ENCODE measurements at regions not wholly inside any gene's neighbourhood (a gene's known extent, or its start where the extent isn't known, plus 50 kb on each side); places are given as distances from the start of the nearest gene placed in this dataset.
"Not testable (repeated sequence)": the region's sequence is repeated elsewhere in the genome, so short reads cannot be mapped to it uniquely, and the experiment has no call there.

- not testable (repeated sequence) for DNase-seq
These were observed 195.0 kb upstream of the PIK3R1 start for GRCh38 chr5:68020461-68020969.

DNA sequence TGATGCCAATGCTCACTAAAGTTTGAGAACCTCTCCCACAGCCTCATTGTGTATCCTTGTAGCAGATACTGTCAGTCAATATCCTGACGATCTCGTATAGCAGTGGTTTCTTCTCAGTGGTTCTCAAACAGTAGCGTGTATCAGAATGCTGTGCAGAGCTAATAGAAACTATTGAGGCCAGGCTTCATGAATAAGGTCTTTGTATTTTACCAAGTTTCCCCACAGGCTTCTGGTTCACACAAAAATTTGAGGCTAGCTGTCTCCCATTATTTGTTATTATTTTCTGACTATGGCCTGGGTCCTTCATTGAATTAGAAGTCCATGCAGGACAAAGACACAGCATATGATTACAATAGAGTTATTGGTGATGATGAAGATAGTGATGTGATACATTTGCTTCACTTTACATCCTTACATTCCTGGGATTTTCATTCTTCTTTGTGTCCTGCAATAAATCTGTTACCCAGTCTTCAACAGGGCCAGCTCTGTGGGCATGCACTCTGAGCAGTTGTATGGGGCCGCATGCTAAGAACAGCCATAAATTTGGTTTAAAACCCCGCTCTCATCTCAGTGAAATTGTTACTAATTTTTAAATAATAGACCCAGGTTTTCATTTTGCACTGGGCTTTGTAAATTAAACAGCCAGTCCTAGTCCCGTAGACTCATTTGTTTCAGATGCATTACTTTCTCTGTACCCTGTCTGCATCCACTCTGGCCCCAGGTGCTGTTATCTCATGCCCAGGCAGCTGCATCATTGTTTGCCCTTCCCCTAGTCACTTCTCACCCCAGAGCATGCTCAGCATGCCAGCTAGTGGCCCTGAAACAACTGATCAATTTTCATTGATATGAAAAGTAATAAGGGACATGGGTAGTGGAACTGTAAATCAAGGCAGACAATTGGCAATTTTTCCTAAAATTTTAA lies 199.9 kb upstream of the PIK3R1 start:
- DNase-seq, result no peak

GRCh38 chr5:68012831-68013230 lies 202.7 kb upstream of the PIK3R1 start:
- DNase-seq, result no peak

- DNase-seq, result no peak
These were observed 203.1 kb upstream of the PIK3R1 start for GRCh38 chr5:68012429-68012828.

DNA sequence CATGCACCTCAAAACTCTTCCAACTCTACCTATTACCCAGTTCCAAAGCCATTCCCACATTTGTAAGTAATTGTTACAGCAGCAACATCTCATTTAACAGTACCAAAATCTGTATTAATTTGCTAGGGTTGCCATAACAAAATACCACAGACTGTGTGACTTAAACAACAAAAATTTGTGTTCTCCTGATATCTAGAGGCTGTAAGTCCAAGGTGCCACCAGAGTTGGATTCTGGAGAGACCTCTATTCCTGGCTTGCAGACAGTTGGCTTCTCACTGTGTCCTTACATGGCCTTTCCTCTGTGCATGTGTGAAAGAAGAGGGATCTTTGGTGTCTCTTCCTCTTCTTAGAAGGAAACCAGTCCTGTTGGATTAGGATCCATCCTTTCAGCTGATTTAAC lies 203.8 kb upstream of the PIK3R1 start:
- DNase-seq, result no peak

GRCh38 chr5:68011259-68011760 lies 204.2 kb upstream of the PIK3R1 start:
- DNase-seq, result no peak

DNA sequence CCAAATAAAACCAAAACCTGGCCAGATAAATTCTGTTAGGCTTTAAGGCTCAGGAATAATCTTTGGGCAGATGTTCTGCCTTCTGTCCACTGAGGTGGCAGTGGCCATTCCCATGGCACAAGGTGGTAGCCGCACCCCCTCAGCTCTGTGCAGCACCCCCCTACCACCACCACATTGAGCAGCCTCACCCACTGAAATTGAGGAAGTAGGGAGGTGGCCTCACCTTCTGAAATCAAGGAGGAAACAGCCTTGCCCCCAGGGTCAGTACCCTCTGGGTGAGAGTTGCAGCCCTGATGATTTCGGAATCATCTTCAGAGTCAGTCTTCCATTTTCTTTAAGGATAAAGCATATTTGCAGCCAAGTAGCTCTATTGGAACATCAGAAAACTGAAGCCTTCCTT lies 204.8 kb upstream of the PIK3R1 start:
- DNase-seq, result no peak

DNA sequence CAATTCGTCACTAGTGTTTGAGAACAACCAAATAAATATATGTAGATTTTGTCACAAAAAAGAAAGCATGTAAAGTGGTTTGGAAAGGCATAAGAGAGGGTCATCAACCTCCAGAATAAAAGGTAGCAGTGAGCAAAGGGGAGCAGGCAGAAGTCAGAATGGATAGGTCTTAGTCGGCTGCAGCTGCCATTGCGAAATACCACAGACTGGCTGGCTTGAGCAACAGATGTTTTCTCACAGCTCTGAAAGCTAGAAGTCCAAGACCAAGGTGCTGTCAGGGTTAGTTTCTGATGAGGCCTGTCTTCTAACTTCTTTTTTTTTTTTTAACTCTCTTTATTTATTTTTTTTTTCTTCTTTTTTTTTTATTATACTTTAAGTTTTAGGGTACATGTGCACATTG lies 208.1 kb upstream of the PIK3R1 start:
- peak; percentile 56 to 78 for DNase-seq

DNA sequence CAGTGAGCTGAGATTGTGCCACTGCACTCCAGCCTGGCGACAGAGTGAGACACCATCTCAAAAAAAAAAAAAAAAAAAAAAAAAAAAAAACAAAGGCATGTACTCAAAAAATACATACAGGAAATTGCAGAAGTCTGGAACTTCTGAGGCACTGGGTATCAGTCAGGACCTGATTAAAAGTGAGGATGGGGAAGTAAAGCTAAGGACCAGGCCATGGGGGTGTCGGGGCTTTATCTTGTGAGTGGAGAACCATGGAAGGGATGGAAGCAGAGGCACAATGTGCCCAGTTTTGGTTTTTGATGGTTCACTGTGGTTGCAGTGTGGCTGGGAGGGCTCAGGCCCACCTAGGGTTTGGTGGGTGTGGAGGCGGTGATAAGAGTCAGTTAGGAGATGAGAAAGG lies 212.7 kb upstream of the PIK3R1 start:
- peak; percentile 68 to 78 for DNase-seq

- DNase-seq, result no peak
These were observed 214.8 kb upstream of the PIK3R1 start for GRCh38 chr5:68000805-68001204.

DNA sequence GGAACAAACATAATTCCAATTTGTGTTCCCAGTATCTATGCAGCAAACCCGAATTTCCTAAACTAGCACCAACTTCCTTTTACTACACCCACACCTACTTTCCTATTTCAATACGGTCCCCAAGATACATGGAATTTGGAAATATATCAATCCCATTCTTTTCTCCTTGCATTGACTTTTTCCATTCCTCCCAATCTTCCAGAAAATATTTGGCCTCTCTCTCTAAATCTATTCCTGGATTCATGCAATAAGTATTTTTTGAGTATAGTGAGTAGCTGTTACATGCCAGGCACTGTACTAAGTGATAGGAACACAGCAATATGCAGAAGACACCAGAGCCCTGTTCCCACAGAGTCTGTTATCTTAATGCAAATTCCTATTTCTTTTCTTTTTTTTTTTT lies 216.2 kb upstream of the PIK3R1 start:
- no peak for DNase-seq

DNA sequence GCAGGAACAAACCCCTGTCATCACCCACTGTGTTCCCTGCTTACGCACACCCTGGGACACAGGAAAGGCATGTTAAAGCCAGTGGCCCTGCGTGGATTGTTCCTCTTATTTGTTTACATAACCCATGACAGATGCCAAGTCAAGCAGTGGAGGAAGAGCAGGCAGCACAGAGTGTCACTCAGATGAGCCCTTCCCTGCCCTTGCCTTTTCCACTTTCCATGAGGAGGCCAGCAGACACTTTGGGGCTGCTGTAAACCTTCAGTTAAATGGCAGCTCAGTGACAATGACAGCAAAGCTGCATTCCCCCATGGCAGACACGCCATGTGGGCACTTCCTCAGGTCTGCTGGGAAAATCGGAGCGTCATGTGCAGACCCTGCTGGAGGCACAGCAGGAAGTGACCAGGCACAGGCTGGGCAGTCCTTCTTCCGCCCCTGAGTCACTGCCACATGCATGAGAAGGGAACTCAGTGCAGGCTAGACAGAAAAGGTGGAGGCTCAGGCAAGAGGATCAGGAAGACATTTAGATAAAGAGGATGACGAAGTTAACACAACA lies 216.8 kb upstream of the PIK3R1 start:
- peak; percentile 87 to 91 for DNase-seq

DNA sequence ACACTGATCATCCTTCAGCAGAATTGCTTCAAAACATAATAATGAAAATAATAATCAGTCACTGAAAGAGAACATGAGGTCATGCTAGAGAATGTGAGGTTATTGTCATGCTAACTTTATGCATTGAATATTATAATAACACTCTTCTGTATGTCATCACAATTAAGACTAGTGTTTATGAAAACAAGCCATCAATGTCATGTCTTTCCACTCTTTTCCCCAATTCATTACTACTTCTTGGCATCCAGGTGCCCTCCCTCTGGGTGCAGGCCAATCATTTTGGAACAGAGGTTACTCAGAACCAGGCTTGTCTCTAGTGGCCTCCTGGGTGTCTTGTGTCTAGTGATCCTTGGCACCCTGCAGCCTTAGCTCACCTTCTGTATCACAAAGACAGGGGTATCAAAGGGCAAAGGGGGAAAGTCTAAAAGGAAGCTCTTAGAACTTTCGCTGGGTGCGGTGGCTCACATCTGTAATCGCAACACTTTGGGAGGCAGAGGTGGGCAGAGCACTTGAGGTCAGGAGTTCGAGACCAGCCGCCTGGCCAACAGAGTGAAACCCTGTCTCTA lies 217.6 kb upstream of the PIK3R1 start:
- DNase-seq, result no peak

DNA sequence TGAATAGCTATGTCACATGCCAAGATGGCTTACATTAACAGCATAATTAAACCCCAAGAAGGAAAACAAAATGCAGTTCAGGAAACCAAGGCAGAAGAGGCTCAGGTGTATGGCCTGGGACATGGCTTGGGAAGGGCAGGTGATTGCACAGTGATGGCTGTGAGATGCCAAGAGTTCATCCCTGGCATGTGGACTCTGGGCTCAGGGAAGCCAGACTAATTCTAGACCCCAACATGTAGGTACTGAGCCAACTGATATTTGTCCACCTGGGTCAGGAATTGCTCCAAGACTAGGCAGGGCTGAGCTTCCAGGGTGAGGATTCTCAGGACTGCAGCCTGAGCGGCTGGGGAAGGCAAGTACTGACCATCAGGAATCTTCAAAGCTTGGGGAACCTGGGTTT lies 218.4 kb upstream of the PIK3R1 start:
- DNase-seq, result no peak

- DNase-seq, result no peak
These were observed 219.0 kb upstream of the PIK3R1 start for GRCh38 chr5:67996596-67996995.

- no peak for DNase-seq
These were observed 222.6 kb upstream of the PIK3R1 start for GRCh38 chr5:67992923-67993322.

- DNase-seq, result peak; percentile 27 to 50
These were observed 226.1 kb upstream of the PIK3R1 start for GRCh38 chr5:67989456-67989855.

- DNase-seq, result no peak
These were observed 228.8 kb upstream of the PIK3R1 start for GRCh38 chr5:67986761-67987160.

DNA sequence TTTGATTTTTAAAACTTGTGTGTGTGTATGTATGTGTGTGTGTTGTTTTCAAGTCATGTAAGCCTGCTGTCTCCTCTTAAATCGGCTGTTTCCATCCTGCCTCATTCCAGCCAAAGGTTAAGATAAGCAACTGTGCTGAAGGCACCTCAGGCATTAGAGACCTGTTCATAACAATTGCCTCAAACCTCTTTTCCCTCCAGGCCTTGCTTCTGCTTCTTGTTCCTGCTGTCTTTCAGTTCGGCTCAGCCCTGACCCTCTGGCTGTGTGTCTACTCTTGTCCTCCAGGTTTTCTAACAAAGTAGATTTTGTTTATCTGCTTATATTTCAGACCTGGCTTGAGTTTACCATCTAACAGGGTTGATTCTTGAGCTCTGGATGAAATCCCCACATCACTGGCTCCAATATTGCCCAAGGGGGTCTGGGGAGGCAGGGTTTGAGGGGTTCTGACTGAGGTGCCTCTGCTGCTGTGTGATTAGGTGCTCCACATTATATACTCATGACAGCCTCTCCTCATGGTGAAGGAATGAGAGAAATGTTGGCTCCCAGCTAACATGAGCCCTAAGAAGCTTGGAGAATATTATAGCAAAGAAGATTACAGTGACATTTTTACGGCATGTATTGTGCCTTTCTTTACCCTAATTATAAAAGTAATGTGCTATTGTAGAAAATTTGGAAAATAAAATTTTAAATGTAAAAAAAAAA lies 229.7 kb upstream of the PIK3R1 start:
- DNase-seq, result no peak

DNA sequence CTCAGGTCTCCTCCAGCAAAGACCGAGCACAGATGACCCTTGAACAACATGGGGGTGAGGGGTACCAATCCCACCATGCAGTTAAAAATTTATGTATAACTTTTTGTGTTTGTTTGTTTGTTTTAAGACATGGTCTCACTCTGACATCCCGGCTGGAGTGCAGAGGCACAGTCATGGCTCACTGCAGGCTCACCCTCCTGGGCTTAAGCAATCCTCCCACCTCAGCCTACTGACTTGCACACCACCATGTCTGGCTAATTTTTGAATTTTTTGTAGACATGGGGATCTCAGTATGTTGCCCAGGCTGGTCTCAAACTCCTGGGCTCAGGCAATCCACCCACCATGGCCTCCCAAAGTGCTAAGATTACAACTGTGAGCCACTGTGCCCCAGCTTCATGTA lies 231.0 kb upstream of the PIK3R1 start:
- DNase-seq, result no peak

DNA sequence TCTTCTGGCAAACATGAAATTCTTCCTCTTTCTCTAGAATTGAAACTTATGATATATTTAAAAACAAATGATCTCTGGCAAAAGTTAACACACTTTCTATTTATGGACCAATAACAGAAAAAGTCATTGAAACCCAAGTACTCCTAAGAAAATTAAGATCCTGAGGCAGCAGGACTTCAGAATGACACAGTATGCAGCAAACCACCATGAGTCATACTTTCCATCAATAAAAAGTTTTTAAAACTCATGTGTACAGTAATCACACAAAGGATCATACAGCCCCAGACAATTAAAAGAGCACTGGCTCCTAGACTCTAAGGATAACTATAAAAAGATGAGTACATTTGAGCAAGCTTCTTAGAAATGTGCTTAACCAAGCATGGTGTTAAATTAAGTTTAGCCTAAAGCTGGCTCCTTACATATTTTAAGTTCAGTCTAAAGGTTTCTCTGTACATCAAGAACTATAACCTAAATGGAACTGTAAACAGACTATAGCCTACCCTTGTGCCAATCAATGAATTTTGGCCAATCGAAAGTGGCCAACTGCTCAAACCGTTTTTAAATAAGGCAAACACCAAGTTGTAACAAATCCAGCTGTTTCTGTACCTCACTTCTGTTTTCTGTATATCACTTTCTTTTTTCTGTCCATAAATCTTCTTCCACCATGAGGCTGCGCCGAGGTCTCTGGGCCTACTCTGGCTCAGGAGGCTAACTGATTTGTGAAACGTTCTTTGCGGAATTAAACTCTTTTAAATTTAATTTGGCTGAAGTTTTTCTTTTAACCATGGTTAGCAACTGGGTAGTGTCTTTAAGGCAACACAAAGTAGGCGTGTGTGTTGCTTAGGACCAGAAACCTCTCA lies 232.1 kb upstream of the PIK3R1 start:
- DNase-seq, result peak; percentile 45 to 58

DNA sequence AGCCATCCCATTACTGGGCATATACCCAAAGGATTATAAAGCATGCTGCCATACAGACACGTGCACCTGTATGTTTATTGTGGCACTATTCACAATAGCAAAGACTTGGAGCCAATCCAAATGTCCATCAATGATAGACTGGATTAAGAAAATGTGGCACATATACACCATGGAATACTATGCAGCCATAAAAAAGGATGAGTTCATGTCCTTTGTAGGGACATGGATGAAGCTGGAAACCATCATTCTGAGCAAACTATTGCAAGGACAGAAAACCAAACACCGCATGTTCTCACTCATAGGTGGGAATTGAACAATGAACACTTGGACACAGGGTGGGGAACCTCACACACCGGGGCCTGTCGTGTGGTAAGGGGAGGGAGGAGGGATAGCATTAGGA lies 233.4 kb upstream of the PIK3R1 start:
- not testable (repeated sequence) for DNase-seq
